HCT116 (cell line): ENCODE measurements at regions not wholly inside any gene's neighbourhood (a gene's known extent, or its start where the extent isn't known, plus 50 kb on each side); places are given as distances from the start of the nearest gene placed in this dataset.

Source experiments
- CEBPB ChIP-seq: IDR thresholded peaks from 2 replicates; pipeline ENCODE4 v1.6.1; 2012; ENCODE audit warnings: low read depth
- CTCF ChIP-seq, 3 experiments: fragments of 200-600 bp in 1 of 3; sonication (generic) in 1 of 3; IDR thresholded peaks in 2 of 3; conservative IDR thresholded peaks in 1 of 3; 2 replicates each; pipeline ENCODE4 v1.5.1; 2012 to 2017; ENCODE audit warnings: low read depth in 2 of 3, low read length in 2 of 3, antibody characterized with exemption in 1 of 3, borderline replicate concordance in 1 of 3, control low read depth in 1 of 3, mild to moderate bottlenecking in 1 of 3, mixed read lengths in 1 of 3, mixed run types in 1 of 3, moderate library complexity in 1 of 3; ENCODE audit not compliant: insufficient read depth in 1 of 3
- ELF1 ChIP-seq: IDR thresholded peaks from 2 replicates; pipeline ENCODE4 v1.6.1; 2012; ENCODE audit warnings: low read depth, borderline replicate concordance
- EZH2 ChIP-seq: fragments of 200-600 bp; sonication (generic); IDR thresholded peaks from 2 replicates; pipeline ENCODE4 v1.6.1; 2017; ENCODE audit warnings: antibody characterized with exemption, mixed run types
- EZH2phosphoT487 ChIP-seq: fragments of 200-600 bp; IDR thresholded peaks from 2 replicates; pipeline ENCODE4 v1.6.1; 2018; ENCODE audit warnings: antibody characterized with exemption, borderline replicate concordance
- JUND ChIP-seq: IDR thresholded peaks from 2 replicates; pipeline ENCODE4 v1.6.1; 2012
- MAX ChIP-seq: IDR thresholded peaks from 2 replicates; pipeline ENCODE4 v1.6.1; 2012
- POLR2A ChIP-seq: IDR thresholded peaks from 2 replicates; pipeline ENCODE4 v1.7.0; 2011; ENCODE audit warnings: borderline replicate concordance; ENCODE audit not compliant: insufficient read depth, insufficient read length; ENCODE audit errors: extremely low read depth
- POLR2AphosphoS5 ChIP-seq: IDR thresholded peaks from 2 replicates; pipeline ENCODE4 v1.6.1; 2011; ENCODE audit warnings: mild to moderate bottlenecking, low read depth, low read length, moderate library complexity
- ZNF274 ChIP-seq: fragments of 200-500 bp; sonication (Bioruptor generic); IDR thresholded peaks from 2 replicates; pipeline ENCODE4 v1.6.1; 2014; ENCODE audit warnings: mild to moderate bottlenecking, low read depth, low read length, inconsistent platforms

- TF ChIP-seq ELF1, result no peak
- TF ChIP-seq CTCF (IDR thresholded peaks at IDR 0.05 in 2 of 3, conservative IDR thresholded peaks at IDR 0.05 in 1 of 3; ENCODE audit: borderline replicate concordance in 1 of 3, insufficient read depth in 1 of 3, low read depth in 2 of 3, low read length in 2 of 3), result no peak
- no peak for TF ChIP-seq MAX
- no peak for TF ChIP-seq POLR2A
- no peak for TF ChIP-seq POLR2AphosphoS5
- no peak for TF ChIP-seq EZH2
- TF ChIP-seq CEBPB, result no peak
- TF ChIP-seq JUND, result no peak
- no peak for TF ChIP-seq ZNF274
- no peak for TF ChIP-seq EZH2phosphoT487
These were observed 130.9 kb upstream of the SEC14L1 start for GRCh38 chr17:77009877-77010276.
